ENCODE measurements at regions not wholly inside any gene's neighbourhood (a gene's known extent, or its start where the extent isn't known, plus 50 kb on each side); places are given as distances from the start of the nearest gene placed in this dataset.

- no peak for TF ChIP-seq CTCF (IDR thresholded peaks at IDR 0.05)
- TF ChIP-seq EP300 (IDR thresholded peaks at IDR 0.05), result no peak
Observed at GRCh38 chr9:134553061-134553891, 88.3 kb upstream of the COL5A1 start.
